ENCODE measurements at regions not wholly inside any gene's neighbourhood (a gene's known extent, or its start where the extent isn't known, plus 50 kb on each side); places are given as distances from the start of the nearest gene placed in this dataset.

- DNase-seq (ENCODE audit: low read depth) = peak; percentile 89
Measured at GRCh38 chr3:98962189-98962930, 60.9 kb upstream of the DCBLD2 start.

GRCh38 chr3:98961161-98962155 is 60.0 kb upstream of the DCBLD2 start:
- DNase-seq (ENCODE audit: low read depth) = peak; percentile 54

- no peak for DNase-seq (ENCODE audit: low read depth)
Measured at GRCh38 chr3:98957681-98958080, 56.2 kb upstream of the DCBLD2 start.

- no peak for DNase-seq (ENCODE audit: low read depth)
Measured at GRCh38 chr3:98956008-98956407, 54.5 kb upstream of the DCBLD2 start.

- no peak for DNase-seq (ENCODE audit: low read depth)
Measured at GRCh38 chr3:98954791-98955604, 53.5 kb upstream of the DCBLD2 start.

- DNase-seq (ENCODE audit: low read depth) = no peak
Measured at GRCh38 chr3:98954242-98954641, 52.7 kb upstream of the DCBLD2 start.

GRCh38 chr3:98952404-98952803 is 50.9 kb upstream of the DCBLD2 start:
- no peak for DNase-seq (ENCODE audit: low read depth)

Data from amniotic epithelial cell (primary cell).